ENCODE measurements at regions not wholly inside any gene's neighbourhood (a gene's known extent, or its start where the extent isn't known, plus 50 kb on each side); places are given as distances from the start of the nearest gene placed in this dataset.
A peak's percentile ranks its signal among the peaks of the same experiment; 100 is the strongest.

GRCh38 chr2:146523196-146523595 lies 1321.6 kb upstream of the ACVR2A start:
- H3K4me3 ChIP-seq, result no peak overlapping the region
- no peak overlapping the region for H3K27ac ChIP-seq
- intact Hi-C loops (cut with DNase I), result no loop called here
- no peaks in the 10 kb centered on the region for H3K4me1 ChIP-seq
- no peak for DNase-seq
- H3K36me3 ChIP-seq, result no peaks in the 10 kb centered on the region
- H3K9me3 ChIP-seq, result no peaks in the 10 kb centered on the region
- no peak for ATAC-seq
- peak in 1 of 2 donors; percentile 27 for TF ChIP-seq CTCF (IDR thresholded peaks at IDR 0.05)
- no peaks in the 10 kb centered on the region for H3K27me3 ChIP-seq

DNA sequence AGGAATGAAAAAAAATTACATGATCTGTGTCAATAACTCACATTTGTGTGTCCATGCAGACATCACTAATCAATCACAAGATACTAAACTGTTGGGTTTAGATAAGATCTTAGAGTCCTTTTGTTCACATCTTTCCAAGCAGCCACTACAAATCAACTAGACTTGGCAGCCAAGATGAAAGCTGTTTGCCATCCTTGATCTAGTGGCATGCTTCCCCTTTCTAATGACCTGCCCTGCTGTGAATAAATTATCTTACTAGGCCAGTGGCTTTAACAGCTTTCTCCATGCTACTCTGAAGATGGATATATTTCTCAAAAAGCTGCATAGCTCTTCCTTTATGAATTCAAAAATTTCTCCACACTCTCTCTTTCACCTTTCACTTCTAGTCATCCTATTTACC lies 1338.0 kb upstream of the ACVR2A start:
- H3K4me3 ChIP-seq, result no peak overlapping the region
- H3K36me3 ChIP-seq, result no peaks in the 10 kb centered on the region
- ATAC-seq (no peak), DNase-seq (no peak)
- no peak overlapping the region for H3K27ac ChIP-seq
- no peaks in the 10 kb centered on the region for H3K27me3 ChIP-seq
- H3K4me1 ChIP-seq, result no peaks in the 10 kb centered on the region
- H3K9me3 ChIP-seq, result no peaks in the 10 kb centered on the region
- intact Hi-C loops (cut with DNase I), result no loop called here
- no peak for TF ChIP-seq CTCF (IDR thresholded peaks at IDR 0.05)

DNA sequence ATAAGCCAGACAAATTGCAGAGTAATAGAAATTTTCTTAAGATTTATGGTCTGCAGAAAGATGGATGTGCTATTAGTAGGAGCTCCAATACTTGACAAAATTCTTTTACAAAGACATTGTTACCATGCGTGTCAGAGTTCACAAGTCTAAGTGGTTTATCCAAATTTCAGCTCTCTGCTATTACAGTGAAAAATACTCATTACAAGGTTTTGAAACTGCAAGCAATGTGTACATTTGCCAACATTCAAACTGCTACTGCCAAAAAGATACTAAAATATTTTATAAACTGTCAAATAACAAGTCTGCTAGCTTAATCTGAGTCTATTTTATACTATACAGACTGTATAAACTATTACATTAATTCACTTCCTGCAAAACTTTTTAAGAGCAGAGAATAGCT lies 1341.5 kb upstream of the ACVR2A start:
- DNase-seq (peak in 2 of 4 donors; percentile 21 to 23), ATAC-seq (no peak)
- intact Hi-C loops (cut with DNase I), result no loop called here
- Histone ChIP-seq H3K4me3 (no peak overlapping the region), H3K27ac (no peak overlapping the region), H3K4me1 (no peaks in the 10 kb centered on the region), H3K27me3 (no peaks in the 10 kb centered on the region), H3K9me3 (no peaks in the 10 kb centered on the region), H3K36me3 (no peaks in the 10 kb centered on the region)
- no peak for TF ChIP-seq CTCF (IDR thresholded peaks at IDR 0.05)

GRCh38 chr2:146496248-146496647 lies 1348.6 kb upstream of the ACVR2A start:
- intact Hi-C loops (cut with DNase I), result no loop called here
- no peak for ATAC-seq
- H3K4me3 ChIP-seq, result no peak overlapping the region

DNA sequence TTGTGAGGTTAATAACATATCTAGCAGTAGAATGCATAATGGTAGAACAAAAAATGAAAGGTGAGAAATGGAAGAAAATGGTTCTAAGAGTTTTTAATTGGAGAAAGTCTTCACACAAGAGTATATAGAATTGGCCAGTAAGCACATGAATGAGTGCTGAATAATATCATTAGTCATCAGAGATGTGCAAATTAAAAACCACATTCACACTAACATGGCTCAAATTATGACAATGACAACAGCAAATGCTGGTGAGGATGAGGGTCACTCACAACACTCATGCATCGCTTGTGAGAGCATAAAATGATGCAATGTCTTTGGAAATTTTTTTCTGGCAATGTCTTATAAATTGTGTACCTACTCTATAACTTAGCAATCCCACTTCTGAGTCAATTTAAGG lies 1355.4 kb upstream of the ACVR2A start:
- Histone ChIP-seq H3K27ac (no peak overlapping the region), H3K9me3 (peaks cover 0 to 9% of the 10 kb centered on the region in 2 donors), H3K4me1 (no peaks in the 10 kb centered on the region), H3K4me3 (no peak overlapping the region), H3K36me3 (no peaks in the 10 kb centered on the region), H3K27me3 (no peaks in the 10 kb centered on the region)
- intact Hi-C loops (cut with DNase I), result no loop called here
- ATAC-seq (no peak), DNase-seq (no peak)
- no peak for TF ChIP-seq CTCF (IDR thresholded peaks at IDR 0.05)

More at GRCh38 chr2:146496248-146496647, 1348.6 kb upstream of the ACVR2A start:
- Histone ChIP-seq H3K9me3 (peaks cover 0 to 15% of the 10 kb centered on the region in 2 donors), H3K27ac (no peak overlapping the region), H3K36me3 (no peaks in the 10 kb centered on the region), H3K4me1 (no peaks in the 10 kb centered on the region), H3K27me3 (no peaks in the 10 kb centered on the region)
- no peak for TF ChIP-seq CTCF (IDR thresholded peaks at IDR 0.05)
- DNase-seq, result no peak

All from left lung (tissue), 4 donors.